ENCODE measurements at regions not wholly inside any gene's neighbourhood (a gene's known extent, or its start where the extent isn't known, plus 50 kb on each side); places are given as distances from the start of the nearest gene placed in this dataset.

DNA sequence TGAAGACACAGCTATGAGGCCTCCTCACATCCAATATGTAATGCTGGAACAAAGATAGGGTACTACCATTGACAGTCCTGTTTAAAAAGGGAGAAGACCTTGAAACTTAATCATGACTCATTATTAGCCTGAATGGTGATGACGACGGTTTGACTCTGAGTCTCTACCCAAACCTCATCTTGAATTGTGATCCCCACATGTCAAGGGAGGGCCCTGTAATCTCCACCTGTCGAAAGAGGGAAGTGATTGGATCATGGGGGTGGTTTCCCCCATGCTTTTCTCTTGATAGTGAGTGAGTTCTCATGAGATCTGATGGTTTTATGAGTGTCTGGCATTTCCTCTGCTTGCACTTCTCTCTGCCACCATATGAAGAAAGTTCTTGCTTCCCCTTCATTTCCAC lies 395.3 kb upstream of the CPEB2 start:
- intact Hi-C loops (cut with DNase I): no loop called here
- no peak overlapping the region for H3K27ac ChIP-seq
- no peak for DNase-seq (ENCODE audit: extremely low spot score in 2 of 2)
- no peaks in the 10 kb centered on the region for H3K4me1 ChIP-seq
- no peak overlapping the region for H3K4me3 ChIP-seq
- no peak for TF ChIP-seq POLR2A (IDR thresholded peaks at IDR 0.05)
- TF ChIP-seq, protein P1, sequence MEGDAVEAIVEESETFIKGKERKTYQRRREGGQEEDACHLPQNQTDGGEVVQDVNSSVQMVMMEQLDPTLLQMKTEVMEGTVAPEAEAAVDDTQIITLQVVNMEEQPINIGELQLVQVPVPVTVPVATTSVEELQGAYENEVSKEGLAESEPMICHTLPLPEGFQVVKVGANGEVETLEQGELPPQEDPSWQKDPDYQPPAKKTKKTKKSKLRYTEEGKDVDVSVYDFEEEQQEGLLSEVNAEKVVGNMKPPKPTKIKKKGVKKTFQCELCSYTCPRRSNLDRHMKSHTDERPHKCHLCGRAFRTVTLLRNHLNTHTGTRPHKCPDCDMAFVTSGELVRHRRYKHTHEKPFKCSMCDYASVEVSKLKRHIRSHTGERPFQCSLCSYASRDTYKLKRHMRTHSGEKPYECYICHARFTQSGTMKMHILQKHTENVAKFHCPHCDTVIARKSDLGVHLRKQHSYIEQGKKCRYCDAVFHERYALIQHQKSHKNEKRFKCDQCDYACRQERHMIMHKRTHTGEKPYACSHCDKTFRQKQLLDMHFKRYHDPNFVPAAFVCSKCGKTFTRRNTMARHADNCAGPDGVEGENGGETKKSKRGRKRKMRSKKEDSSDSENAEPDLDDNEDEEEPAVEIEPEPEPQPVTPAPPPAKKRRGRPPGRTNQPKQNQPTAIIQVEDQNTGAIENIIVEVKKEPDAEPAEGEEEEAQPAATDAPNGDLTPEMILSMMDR (IDR thresholded peaks at IDR 0.05): no peak
- TF ChIP-seq POLR2AphosphoS5 (IDR thresholded peaks at IDR 0.05; ENCODE audit: insufficient read depth in 1 of 2, low read depth in 1 of 2): no peak
- H3K9me3 ChIP-seq: no peaks in the 10 kb centered on the region
- H3K27me3 ChIP-seq: no peaks in the 10 kb centered on the region
- no peaks in the 10 kb centered on the region for H3K36me3 ChIP-seq

DNA sequence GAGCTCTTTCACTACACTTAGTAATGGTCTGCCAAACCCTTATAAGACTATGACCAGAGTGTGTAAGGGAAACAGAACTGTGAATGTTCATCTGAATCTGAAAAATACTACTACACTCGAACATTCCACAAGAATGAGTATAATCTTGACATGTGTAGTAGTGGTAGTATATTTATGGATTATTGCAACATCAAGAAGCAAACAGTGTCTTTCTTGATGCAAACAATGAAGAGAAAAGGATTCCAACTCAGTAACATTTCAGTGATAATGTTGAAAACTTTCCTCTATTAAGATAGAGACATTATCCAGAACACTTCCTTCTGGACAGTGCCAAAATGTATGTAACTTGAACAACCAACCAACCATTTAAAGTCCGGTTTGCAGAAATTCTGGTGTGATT lies 394.7 kb upstream of the CPEB2 start:
- Histone ChIP-seq H3K9me3 (no peaks in the 10 kb centered on the region), H3K4me3 (no peak overlapping the region), H3K36me3 (no peaks in the 10 kb centered on the region), H3K27ac (no peak overlapping the region), H3K27me3 (no peaks in the 10 kb centered on the region), H3K4me1 (no peaks in the 10 kb centered on the region)
- intact Hi-C loops (cut with DNase I): no loop called here
- DNase-seq (ENCODE audit: extremely low spot score in 2 of 2): no peak
- TF ChIP-seq, protein P1 (IDR thresholded peaks at IDR 0.05): no peak
- no peak for TF ChIP-seq POLR2AphosphoS5 (IDR thresholded peaks at IDR 0.05; ENCODE audit: insufficient read depth in 1 of 2, low read depth in 1 of 2)
- TF ChIP-seq POLR2A (IDR thresholded peaks at IDR 0.05): no peak

DNA sequence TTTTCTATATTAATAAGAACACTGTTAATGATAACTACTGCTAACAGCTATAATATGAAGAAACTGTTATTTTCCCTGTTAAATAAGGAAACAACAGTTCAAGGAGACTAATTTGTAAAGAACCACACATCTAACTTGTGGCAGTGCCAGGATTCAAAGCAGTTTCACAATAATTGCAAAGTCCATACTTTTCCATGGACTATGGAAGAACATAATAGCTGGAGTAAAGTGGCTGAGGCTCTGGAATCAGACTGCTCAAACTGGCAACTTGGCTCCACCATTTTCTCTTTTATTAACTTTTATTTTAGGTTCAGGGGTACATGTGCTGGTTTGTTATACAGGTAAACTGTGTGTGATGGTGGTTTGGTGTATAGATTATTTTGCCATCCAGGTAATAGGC lies 393.7 kb upstream of the CPEB2 start:
- Histone ChIP-seq H3K27me3 (no peaks in the 10 kb centered on the region), H3K36me3 (no peaks in the 10 kb centered on the region), H3K27ac (no peak overlapping the region), H3K4me3 (no peak overlapping the region), H3K4me1 (no peaks in the 10 kb centered on the region), H3K9me3 (no peaks in the 10 kb centered on the region)
- intact Hi-C loops (cut with DNase I): no loop called here
- TF ChIP-seq, protein P1 (IDR thresholded peaks at IDR 0.05): no peak
- TF ChIP-seq POLR2AphosphoS5 (IDR thresholded peaks at IDR 0.05; ENCODE audit: insufficient read depth in 1 of 2, low read depth in 1 of 2) (no peak), POLR2A (IDR thresholded peaks at IDR 0.05) (no peak)
- no peak for DNase-seq (ENCODE audit: extremely low spot score in 2 of 2)

DNA sequence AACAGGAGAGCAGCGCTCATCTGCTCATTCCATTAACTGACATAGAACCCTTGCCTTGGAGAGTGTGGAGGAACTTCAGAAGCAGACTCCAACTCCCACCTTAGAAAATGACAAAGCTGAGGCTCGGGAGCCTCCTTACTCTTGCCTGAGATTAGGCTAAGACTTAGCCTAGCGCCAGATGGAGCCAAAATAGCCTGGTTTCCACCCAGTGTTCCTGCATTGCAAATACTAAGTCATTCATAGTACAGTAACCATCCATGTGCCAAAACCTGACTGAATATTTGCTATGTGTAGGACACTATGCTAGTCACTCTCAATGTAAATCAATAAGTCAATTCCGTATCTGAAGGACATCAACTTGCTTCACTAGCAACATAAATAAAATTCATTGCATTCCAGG lies 387.4 kb upstream of the CPEB2 start:
- Histone ChIP-seq H3K4me1 (no peaks in the 10 kb centered on the region), H3K27ac (no peak overlapping the region), H3K4me3 (no peak overlapping the region), H3K36me3 (no peaks in the 10 kb centered on the region), H3K27me3 (no peaks in the 10 kb centered on the region), H3K9me3 (no peaks in the 10 kb centered on the region)
- TF ChIP-seq POLR2A (IDR thresholded peaks at IDR 0.05): no peak
- TF ChIP-seq, protein P1 (IDR thresholded peaks at IDR 0.05): no peak
- no peak for TF ChIP-seq POLR2AphosphoS5 (IDR thresholded peaks at IDR 0.05; ENCODE audit: insufficient read depth in 1 of 2, low read depth in 1 of 2)
- intact Hi-C loops (cut with DNase I): no loop called here
- no peak for DNase-seq (ENCODE audit: extremely low spot score in 2 of 2)

DNA sequence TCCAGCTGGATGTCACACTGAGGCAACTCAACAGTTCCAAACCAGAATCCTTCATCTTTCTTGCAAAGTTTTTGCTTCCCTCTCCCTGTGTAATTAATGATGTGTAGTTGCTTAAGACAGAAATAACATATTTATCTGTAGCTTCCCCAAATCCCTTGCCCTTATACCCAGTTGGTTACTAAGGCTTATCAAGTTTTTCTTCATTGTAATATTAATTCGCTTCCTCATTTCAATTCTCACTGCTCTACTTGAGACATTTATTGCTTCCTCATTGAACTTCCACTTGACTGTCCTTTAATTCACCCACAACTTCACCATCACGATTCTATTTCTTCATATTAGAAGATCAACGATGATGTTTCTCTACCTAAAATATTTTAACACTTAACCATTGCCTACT lies 386.6 kb upstream of the CPEB2 start:
- H3K36me3 ChIP-seq: no peaks in the 10 kb centered on the region
- TF ChIP-seq POLR2AphosphoS5 (IDR thresholded peaks at IDR 0.05; ENCODE audit: insufficient read depth in 1 of 2, low read depth in 1 of 2) (no peak), POLR2A (IDR thresholded peaks at IDR 0.05) (no peak)
- TF ChIP-seq, protein P1 (IDR thresholded peaks at IDR 0.05): no peak
- intact Hi-C loops (cut with DNase I): no loop called here
- no peaks in the 10 kb centered on the region for H3K9me3 ChIP-seq
- no peaks in the 10 kb centered on the region for H3K27me3 ChIP-seq
- H3K27ac ChIP-seq: no peak overlapping the region
- no peak for DNase-seq (ENCODE audit: extremely low spot score in 2 of 2)
- no peaks in the 10 kb centered on the region for H3K4me1 ChIP-seq
- H3K4me3 ChIP-seq: no peak overlapping the region

All from vagina (tissue), 2 donors.